ENCODE measurements at regions not wholly inside any gene's neighbourhood (a gene's known extent, or its start where the extent isn't known, plus 50 kb on each side); places are given as distances from the start of the nearest gene placed in this dataset.
"Not testable (repeated sequence)": the region's sequence is repeated elsewhere in the genome, so short reads cannot be mapped to it uniquely, and the experiment has no call there.

- not testable (repeated sequence) for DNase-seq
Measured at GRCh38 chr10:45056806-45057205, 56.1 kb downstream of the ZNF22 start.

- DNase-seq = no peak
Measured at GRCh38 chr10:45058580-45058979, 57.9 kb downstream of the ZNF22 start.

GRCh38 chr10:45058992-45059561 is 58.4 kb downstream of the ZNF22 start:
- no peak for DNase-seq

GRCh38 chr10:45059632-45060031 is 58.9 kb downstream of the ZNF22 start:
- no peak for DNase-seq

GRCh38 chr10:45061982-45062381 is 61.3 kb downstream of the ZNF22 start:
- DNase-seq = no peak

GRCh38 chr10:45063591-45064231 is 63.0 kb downstream of the ZNF22 start:
- DNase-seq = no peak

GRCh38 chr10:45064998-45065397 is 64.3 kb downstream of the ZNF22 start:
- no peak for DNase-seq

- no peak for DNase-seq
Measured at GRCh38 chr10:45071043-45071813, 70.5 kb downstream of the ZNF22 start.

GRCh38 chr10:45075216-45075615 is 74.5 kb downstream of the ZNF22 start:
- no peak for DNase-seq

- no peak for DNase-seq
Measured at GRCh38 chr10:45075826-45076380, 75.2 kb downstream of the ZNF22 start.

- no peak for DNase-seq
Measured at GRCh38 chr10:45076891-45077290, 76.2 kb downstream of the ZNF22 start.

GRCh38 chr10:45080331-45080730 is 79.6 kb downstream of the ZNF22 start:
- no peak for DNase-seq

- no peak for DNase-seq
Measured at GRCh38 chr10:45082176-45082575, 81.5 kb downstream of the ZNF22 start.

GRCh38 chr10:45091968-45092367 is 91.2 kb downstream of the ZNF22 start:
- peak in 2 of 3 experiments; percentile 21 to 38 for DNase-seq

- no peak for DNase-seq
Measured at GRCh38 chr10:45093945-45094344, 93.2 kb downstream of the ZNF22 start.

GRCh38 chr10:45095286-45095685 is 94.6 kb downstream of the ZNF22 start:
- DNase-seq = no peak

- DNase-seq = no peak
Measured at GRCh38 chr10:45096001-45096400, 95.3 kb downstream of the ZNF22 start.

GRCh38 chr10:45100429-45100828 is 99.7 kb downstream of the ZNF22 start:
- no peak for DNase-seq

- no peak for DNase-seq
Measured at GRCh38 chr10:45104674-45105073, 104.0 kb downstream of the ZNF22 start.

GRCh38 chr10:45105309-45105708 is 104.6 kb downstream of the ZNF22 start:
- DNase-seq = not testable (repeated sequence)

GRCh38 chr10:45106236-45106856 is 105.6 kb downstream of the ZNF22 start:
- no peak for DNase-seq

GRCh38 chr10:45111509-45111908 is 110.8 kb downstream of the ZNF22 start:
- no peak for DNase-seq

- DNase-seq = not testable (repeated sequence)
Measured at GRCh38 chr10:45117940-45118339, 117.2 kb downstream of the ZNF22 start.
